ENCODE measurements at regions not wholly inside any gene's neighbourhood (a gene's known extent, or its start where the extent isn't known, plus 50 kb on each side); places are given as distances from the start of the nearest gene placed in this dataset.
"Not testable (repeated sequence)": the region's sequence is repeated elsewhere in the genome, so short reads cannot be mapped to it uniquely, and the experiment has no call there.

GRCh38 chr1:54475357-54475881, 69.2 kb upstream of the SSBP3 start:
- no peak for DNase-seq (ENCODE audit: extremely low read depth, low read depth)

GRCh38 chr1:54474310-54475251, 68.4 kb upstream of the SSBP3 start:
- DNase-seq (ENCODE audit: extremely low read depth, low read depth), result no peak

GRCh38 chr1:54471588-54471987, 65.4 kb upstream of the SSBP3 start:
- DNase-seq (ENCODE audit: extremely low read depth, low read depth), result no peak

GRCh38 chr1:54469444-54469843, 63.2 kb upstream of the SSBP3 start:
- not testable (repeated sequence) for DNase-seq (ENCODE audit: extremely low read depth, low read depth)

GRCh38 chr1:54468288-54469084, 62.3 kb upstream of the SSBP3 start:
- not testable (repeated sequence) for DNase-seq (ENCODE audit: extremely low read depth, low read depth)

GRCh38 chr1:54465351-54465811, 59.2 kb upstream of the SSBP3 start:
- no peak for DNase-seq (ENCODE audit: extremely low read depth, low read depth)

- no peak for DNase-seq (ENCODE audit: extremely low read depth, low read depth)
Measured at GRCh38 chr1:54464477-54465146, 58.4 kb upstream of the SSBP3 start.

GRCh38 chr1:54464031-54464476, 57.9 kb upstream of the SSBP3 start:
- DNase-seq (ENCODE audit: extremely low read depth, low read depth), result no peak

GRCh38 chr1:54463259-54464030, 57.3 kb upstream of the SSBP3 start:
- no peak for DNase-seq (ENCODE audit: extremely low read depth, low read depth)

GRCh38 chr1:54462597-54463258, 56.5 kb upstream of the SSBP3 start:
- DNase-seq (ENCODE audit: extremely low read depth, low read depth), result no peak

GRCh38 chr1:54461731-54462596, 55.8 kb upstream of the SSBP3 start:
- no peak for DNase-seq (ENCODE audit: extremely low read depth, low read depth)

- DNase-seq (ENCODE audit: extremely low read depth, low read depth), result no peak
Measured at GRCh38 chr1:54460861-54461387, 54.7 kb upstream of the SSBP3 start.

GRCh38 chr1:54460351-54460750, 54.2 kb upstream of the SSBP3 start:
- no peak for DNase-seq (ENCODE audit: extremely low read depth, low read depth)

- DNase-seq (ENCODE audit: extremely low read depth, low read depth), result no peak
Measured at GRCh38 chr1:54459726-54460191, 53.6 kb upstream of the SSBP3 start.

- no peak for DNase-seq (ENCODE audit: extremely low read depth, low read depth)
Measured at GRCh38 chr1:54459140-54459539, 52.9 kb upstream of the SSBP3 start.

GRCh38 chr1:54456921-54457529, 50.8 kb upstream of the SSBP3 start:
- DNase-seq (ENCODE audit: extremely low read depth, low read depth), result no peak

- no peak for DNase-seq (ENCODE audit: extremely low read depth, low read depth)
Measured at GRCh38 chr1:54456361-54456760, 50.2 kb upstream of the SSBP3 start.

Data from NCI-H460 (cell line).